ENCODE measurements at regions not wholly inside any gene's neighbourhood (a gene's known extent, or its start where the extent isn't known, plus 50 kb on each side); places are given as distances from the start of the nearest gene placed in this dataset.

DNA sequence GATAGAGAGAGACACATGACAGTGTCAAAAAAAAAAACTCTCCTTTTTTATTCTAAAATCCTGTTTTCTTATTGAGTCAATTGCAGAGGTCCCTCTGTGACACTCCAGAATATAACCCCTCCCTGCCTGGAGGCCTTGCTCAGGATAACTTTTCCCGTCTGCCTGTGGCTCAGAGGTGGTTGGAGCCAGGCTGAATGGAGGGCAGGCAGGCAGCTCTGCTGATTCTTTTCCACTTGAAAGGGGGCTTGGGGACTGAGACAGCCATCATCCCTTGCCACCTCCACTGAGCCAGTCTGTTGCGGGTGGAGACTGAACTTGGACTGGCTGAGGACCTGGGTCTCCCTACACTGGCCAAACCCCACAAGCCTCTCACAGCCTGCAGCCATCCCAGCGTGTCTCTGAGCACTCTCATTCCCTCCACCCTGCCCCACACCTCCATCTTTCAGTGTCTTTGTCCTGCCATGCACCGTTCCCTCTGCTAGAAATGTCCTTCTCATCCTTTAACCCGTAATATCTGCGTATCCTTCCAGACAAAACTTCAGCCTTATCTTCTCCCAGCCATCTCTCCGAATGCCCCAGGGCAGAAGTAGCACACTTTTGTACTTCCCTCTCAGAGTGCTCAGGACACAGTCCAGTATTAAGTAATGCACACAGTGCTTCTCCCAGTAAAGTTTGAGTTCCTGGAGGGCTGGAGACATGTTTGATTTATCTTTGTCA, 139.9 kb downstream of the CHIC2 start:
- TF ChIP-seq, protein P1, sequence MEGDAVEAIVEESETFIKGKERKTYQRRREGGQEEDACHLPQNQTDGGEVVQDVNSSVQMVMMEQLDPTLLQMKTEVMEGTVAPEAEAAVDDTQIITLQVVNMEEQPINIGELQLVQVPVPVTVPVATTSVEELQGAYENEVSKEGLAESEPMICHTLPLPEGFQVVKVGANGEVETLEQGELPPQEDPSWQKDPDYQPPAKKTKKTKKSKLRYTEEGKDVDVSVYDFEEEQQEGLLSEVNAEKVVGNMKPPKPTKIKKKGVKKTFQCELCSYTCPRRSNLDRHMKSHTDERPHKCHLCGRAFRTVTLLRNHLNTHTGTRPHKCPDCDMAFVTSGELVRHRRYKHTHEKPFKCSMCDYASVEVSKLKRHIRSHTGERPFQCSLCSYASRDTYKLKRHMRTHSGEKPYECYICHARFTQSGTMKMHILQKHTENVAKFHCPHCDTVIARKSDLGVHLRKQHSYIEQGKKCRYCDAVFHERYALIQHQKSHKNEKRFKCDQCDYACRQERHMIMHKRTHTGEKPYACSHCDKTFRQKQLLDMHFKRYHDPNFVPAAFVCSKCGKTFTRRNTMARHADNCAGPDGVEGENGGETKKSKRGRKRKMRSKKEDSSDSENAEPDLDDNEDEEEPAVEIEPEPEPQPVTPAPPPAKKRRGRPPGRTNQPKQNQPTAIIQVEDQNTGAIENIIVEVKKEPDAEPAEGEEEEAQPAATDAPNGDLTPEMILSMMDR (IDR thresholded peaks at IDR 0.05) = no peak
- no peak for TF ChIP-seq POLR2A (IDR thresholded peaks at IDR 0.05)
- DNase-seq (ENCODE audit: low spot score in 2 of 2) = no peak
- H3K4me3 ChIP-seq (ENCODE audit: low read depth, poor library complexity, severe bottlenecking) = no peak overlapping the region
- WGBS, 2 donors = 66 to 73% methylated on average over 7 of the region's 7 CpGs
- intact Hi-C loops (cut with DNase I; ENCODE audit: low total_unique reads) = no loop called here

GRCh38 chr4:53923921-53924320, 140.5 kb downstream of the CHIC2 start:
- intact Hi-C loops (cut with DNase I; ENCODE audit: low total_unique reads) = no loop called here
- no peak overlapping the region for H3K4me3 ChIP-seq (ENCODE audit: low read depth, poor library complexity, severe bottlenecking)
- no peak for DNase-seq (ENCODE audit: low spot score in 2 of 2)
- no peak for TF ChIP-seq POLR2A (IDR thresholded peaks at IDR 0.05)
- TF ChIP-seq, protein P1 (IDR thresholded peaks at IDR 0.05) = no peak
- 59 to 67% methylated on average over 5 of the region's 5 CpGs for WGBS, 2 donors

- intact Hi-C loops (cut with DNase I; ENCODE audit: low total_unique reads) = no loop called here
- no peak overlapping the region for H3K4me3 ChIP-seq (ENCODE audit: low read depth, poor library complexity, severe bottlenecking)
- TF ChIP-seq, protein P1 (IDR thresholded peaks at IDR 0.05) = no peak
- TF ChIP-seq POLR2A (IDR thresholded peaks at IDR 0.05) = no peak
- DNase-seq (ENCODE audit: low spot score in 2 of 2) = no peak
Measured at GRCh38 chr4:53921856-53922255, 142.5 kb downstream of the CHIC2 start.

DNA sequence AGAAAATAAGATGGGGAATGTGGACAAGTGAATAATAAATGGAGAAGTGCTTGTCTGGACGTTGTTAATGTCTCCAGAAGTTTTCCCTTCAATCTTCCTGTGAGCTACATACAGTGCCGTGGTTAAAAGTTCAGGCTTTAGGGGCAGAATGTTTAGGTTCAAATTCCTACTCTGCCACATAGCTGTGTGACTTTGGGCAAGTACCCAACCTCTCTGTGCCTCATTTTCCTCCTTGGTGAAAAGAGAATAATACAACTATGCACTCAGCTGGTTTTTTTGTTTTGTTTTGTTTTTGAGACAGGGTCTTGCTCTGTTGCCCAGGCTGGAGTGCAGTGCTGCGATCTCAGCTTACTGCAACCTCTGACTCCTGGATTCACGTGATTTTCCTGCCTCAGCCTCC, 143.5 kb downstream of the CHIC2 start:
- intact Hi-C loops (cut with DNase I; ENCODE audit: low total_unique reads) = no loop called here
- TF ChIP-seq, protein P1 (IDR thresholded peaks at IDR 0.05) = no peak
- no peak for TF ChIP-seq POLR2A (IDR thresholded peaks at IDR 0.05)
- no peak overlapping the region for H3K4me3 ChIP-seq (ENCODE audit: low read depth, poor library complexity, severe bottlenecking)
- WGBS, 2 donors = 81 to 86% methylated on average over 4 of the region's 4 CpGs
- no peak for DNase-seq (ENCODE audit: low spot score in 2 of 2)

GRCh38 chr4:53920116-53920515, 144.3 kb downstream of the CHIC2 start:
- 24 to 37% methylated on average over 4 of the region's 4 CpGs for WGBS, 2 donors
- no peak overlapping the region for H3K4me3 ChIP-seq (ENCODE audit: low read depth, poor library complexity, severe bottlenecking)
- DNase-seq (ENCODE audit: low spot score in 2 of 2) = no peak
- TF ChIP-seq POLR2A (IDR thresholded peaks at IDR 0.05) = no peak
- TF ChIP-seq, protein P1 (IDR thresholded peaks at IDR 0.05) = no peak
- intact Hi-C loops (cut with DNase I; ENCODE audit: low total_unique reads) = no loop called here

DNA sequence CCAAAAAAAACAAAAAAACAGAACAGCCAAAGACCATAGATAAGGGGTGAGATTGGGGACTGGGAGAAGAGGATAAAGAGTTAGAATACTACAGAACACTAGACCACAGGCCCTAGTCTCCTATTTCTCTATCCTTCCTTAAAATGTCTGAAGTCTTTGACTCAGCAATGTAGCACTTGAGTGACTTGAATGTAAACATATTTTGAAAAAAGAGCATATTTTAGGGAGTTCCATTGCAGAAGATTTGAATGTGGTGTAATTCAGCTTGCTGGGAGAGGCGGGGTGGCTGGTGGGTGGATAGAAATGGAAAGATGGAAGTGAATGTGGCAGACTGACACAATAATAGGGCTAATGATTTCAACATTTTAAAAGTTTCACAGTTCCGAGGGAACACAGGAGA, 144.9 kb downstream of the CHIC2 start:
- 46 to 64% methylated on average over 2 of the region's 2 CpGs for WGBS, 2 donors
- intact Hi-C loops (cut with DNase I; ENCODE audit: low total_unique reads) = no loop called here
- no peak overlapping the region for H3K4me3 ChIP-seq (ENCODE audit: low read depth, poor library complexity, severe bottlenecking)
- DNase-seq (ENCODE audit: low spot score in 2 of 2) = no peak
- no peak for TF ChIP-seq POLR2A (IDR thresholded peaks at IDR 0.05)
- TF ChIP-seq, protein P1 (IDR thresholded peaks at IDR 0.05) = no peak

Measured in lower leg skin (tissue), 4 donors.